MM.1S (cell line): ENCODE measurements at regions not wholly inside any gene's neighbourhood (a gene's known extent, or its start where the extent isn't known, plus 50 kb on each side); places are given as distances from the start of the nearest gene placed in this dataset.

Experiments used
- DNase-seq: peaks from one replicate; pipeline ENCODE4 v3.0.0-alpha.2; 2015
- H2AFZ ChIP-seq: fragments of 300-600 bp; sonication (generic); 2 replicates; pipeline ENCODE4 v1.6.0; 2016; ENCODE audit warnings: antibody characterized with exemption, low read length
- H3F3A ChIP-seq: fragments of 300-600 bp; sonication (generic); 2 replicates; pipeline ENCODE4 v1.6.1; 2016; ENCODE audit warnings: mild to moderate bottlenecking, antibody characterized with exemption, low read length, moderate library complexity, mixed read lengths; ENCODE audit not compliant: insufficient read depth
- H3K27ac ChIP-seq: fragments of 300-600 bp; sonication (generic); 2 replicates; pipeline ENCODE4 v1.5.1; 2016; ENCODE audit warnings: mild to moderate bottlenecking, low read length
- H3K27me3 ChIP-seq: fragments of 300-600 bp; sonication (generic); replicated peaks from 2 replicates; pipeline ENCODE4 v1.6.0; 2016; ENCODE audit warnings: low read length; ENCODE audit not compliant: insufficient read depth
- H3K36me3 ChIP-seq: fragments of 300-600 bp; sonication (generic); replicated peaks from 2 replicates; pipeline ENCODE4 v1.6.1; 2016; ENCODE audit warnings: mild to moderate bottlenecking, low read length, mixed read lengths; ENCODE audit not compliant: insufficient read depth
- H3K4me1 ChIP-seq: fragments of 300-600 bp; sonication (generic); 2 replicates; pipeline ENCODE4 v1.6.1; 2016; ENCODE audit warnings: low read length, mixed read lengths
- H3K4me2 ChIP-seq: fragments of 300-600 bp; sonication (generic); 2 replicates; pipeline ENCODE4 v1.6.0; 2016; ENCODE audit warnings: low read depth, low read length
- H3K4me3 ChIP-seq: fragments of 300-600 bp; sonication (generic); 2 replicates; pipeline ENCODE4 v1.5.1; 2016; ENCODE audit warnings: low read length, mixed read lengths
- H3K79me2 ChIP-seq: fragments of 300-600 bp; sonication (generic); 2 replicates; pipeline ENCODE4 v1.6.1; 2016; ENCODE audit warnings: mixed run types, low read length, mixed read lengths
- H3K9ac ChIP-seq: fragments of 300-600 bp; sonication (generic); 2 replicates; pipeline ENCODE4 v1.6.1; 2016; ENCODE audit warnings: low read length, mixed read lengths
- H3K9me2 ChIP-seq: fragments of 300-600 bp; sonication (generic); replicated peaks from 2 replicates; pipeline ENCODE4 v1.6.1; 2016; ENCODE audit warnings: mild to moderate bottlenecking, low read length, mixed read lengths; ENCODE audit not compliant: insufficient read depth
- H3K9me3 ChIP-seq: fragments of 300-600 bp; sonication (generic); replicated peaks from 2 replicates; pipeline ENCODE4 v1.6.1; 2016; ENCODE audit warnings: mild to moderate bottlenecking, low read length, mixed read lengths; ENCODE audit not compliant: insufficient read depth
- H4K20me1 ChIP-seq: fragments of 300-600 bp; sonication (generic); 2 replicates; pipeline ENCODE4 v1.6.1; 2016; ENCODE audit warnings: mild to moderate bottlenecking, low read length, moderate library complexity, mixed read lengths; ENCODE audit not compliant: insufficient read depth
- CTCF ChIP-seq: fragments of 300-600 bp; sonication (generic); IDR thresholded peaks from 2 replicates; pipeline ENCODE4 v1.5.1; 2016; ENCODE audit warnings: antibody characterized with exemption, low read length, mixed read lengths
- EZH2 ChIP-seq: fragments of 300-600 bp; sonication (generic); optimal IDR thresholded peaks from 2 replicates; pipeline ENCODE3; 2017; ENCODE audit warnings: low read depth, mild to moderate bottlenecking, antibody characterized with exemption, low read length, mixed read lengths
- EZH2phosphoT487 ChIP-seq: fragments of 300-600 bp; sonication (generic); IDR thresholded peaks from 2 replicates; pipeline ENCODE4 v1.6.1; 2018; ENCODE audit warnings: antibody characterized with exemption, low read length

GRCh38 chr3:30124435-30125370, 481.7 kb upstream of the TGFBR2 start:
- Histone ChIP-seq H3F3A (no peaks in the 10 kb centered on the region), H3K79me2 (no peaks in the 10 kb centered on the region), H3K4me1 (no peaks in the 10 kb centered on the region), H4K20me1 (no peaks in the 10 kb centered on the region), H3K4me3 (no peak overlapping the region), H3K27ac (no peak overlapping the region), H3K27me3 (no peaks in the 10 kb centered on the region), H2AFZ (no peak overlapping the region), H3K9ac (no peak overlapping the region), H3K9me3 (no peaks in the 10 kb centered on the region), H3K36me3 (no peaks in the 10 kb centered on the region), H3K4me2 (no peak overlapping the region), H3K9me2 (no peaks in the 10 kb centered on the region)
- DNase-seq = no peak
- TF ChIP-seq EZH2 (no peak), CTCF (no peak), EZH2phosphoT487 (no peak)

GRCh38 chr3:30129765-30130164, 476.6 kb upstream of the TGFBR2 start:
- TF ChIP-seq EZH2phosphoT487 = no peak
- no peak for TF ChIP-seq CTCF
- no peak for TF ChIP-seq EZH2
- no peaks in the 10 kb centered on the region for H3F3A ChIP-seq
- DNase-seq = no peak
- no peaks in the 10 kb centered on the region for H3K27me3 ChIP-seq
- H2AFZ ChIP-seq = no peak overlapping the region
- H3K4me3 ChIP-seq = no peak overlapping the region
- H3K9me3 ChIP-seq = no peaks in the 10 kb centered on the region
- H3K4me2 ChIP-seq = no peak overlapping the region
- H3K9me2 ChIP-seq = no peaks in the 10 kb centered on the region
- no peak overlapping the region for H3K9ac ChIP-seq
- H3K79me2 ChIP-seq = no peaks in the 10 kb centered on the region
- no peak overlapping the region for H3K27ac ChIP-seq
- H4K20me1 ChIP-seq = no peaks in the 10 kb centered on the region
- no peaks in the 10 kb centered on the region for H3K4me1 ChIP-seq
- H3K36me3 ChIP-seq = no peaks in the 10 kb centered on the region

- no peaks in the 10 kb centered on the region for H3K9me2 ChIP-seq
- H3K36me3 ChIP-seq = no peaks in the 10 kb centered on the region
- TF ChIP-seq CTCF = no peak
- no peak for TF ChIP-seq EZH2
- no peak for TF ChIP-seq EZH2phosphoT487
- H3F3A ChIP-seq = no peaks in the 10 kb centered on the region
- no peak overlapping the region for H2AFZ ChIP-seq
- no peaks in the 10 kb centered on the region for H3K9me3 ChIP-seq
- no peak overlapping the region for H3K27ac ChIP-seq
- H3K4me1 ChIP-seq = no peaks in the 10 kb centered on the region
- no peaks in the 10 kb centered on the region for H4K20me1 ChIP-seq
- H3K79me2 ChIP-seq = no peaks in the 10 kb centered on the region
- H3K9ac ChIP-seq = no peak overlapping the region
- no peak for DNase-seq
- H3K4me2 ChIP-seq = no peak overlapping the region
- no peaks in the 10 kb centered on the region for H3K27me3 ChIP-seq
- no peak overlapping the region for H3K4me3 ChIP-seq
Measured at GRCh38 chr3:30130391-30130790, 476.0 kb upstream of the TGFBR2 start.
